ELF-1 (cell line): ENCODE measurements at regions not wholly inside any gene's neighbourhood (a gene's known extent, or its start where the extent isn't known, plus 50 kb on each side); places are given as distances from the start of the nearest gene placed in this dataset.
"Not testable (repeated sequence)": the region's sequence is repeated elsewhere in the genome, so short reads cannot be mapped to it uniquely, and the experiment has no call there.

ENCODE experiments used
- DNase-seq: peaks from one replicate; pipeline ENCODE4 v3.0.0-alpha.2; 2016; ENCODE audit warnings: low read depth, low spot score

DNA sequence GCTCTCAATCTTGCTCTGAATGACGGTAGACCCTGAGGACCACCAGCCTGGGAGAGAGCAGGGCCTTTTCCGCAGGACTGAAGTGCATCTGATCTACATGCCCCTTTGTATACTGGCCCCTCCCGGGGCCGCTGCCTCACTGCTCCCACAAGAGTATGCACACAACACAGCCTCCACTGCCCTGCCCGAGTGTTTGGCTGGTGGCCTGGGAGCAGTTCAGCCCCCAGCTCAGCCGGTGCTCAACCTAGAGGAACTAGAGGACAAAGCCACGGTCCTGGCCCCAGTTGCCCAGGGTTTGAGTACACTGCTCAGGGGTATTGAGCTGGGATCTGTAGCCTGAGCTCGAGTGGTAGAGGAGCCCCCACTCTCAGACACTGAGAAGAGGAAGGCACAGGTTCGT, 118.9 kb upstream of the CAB39 start:
- no peak for DNase-seq

DNA sequence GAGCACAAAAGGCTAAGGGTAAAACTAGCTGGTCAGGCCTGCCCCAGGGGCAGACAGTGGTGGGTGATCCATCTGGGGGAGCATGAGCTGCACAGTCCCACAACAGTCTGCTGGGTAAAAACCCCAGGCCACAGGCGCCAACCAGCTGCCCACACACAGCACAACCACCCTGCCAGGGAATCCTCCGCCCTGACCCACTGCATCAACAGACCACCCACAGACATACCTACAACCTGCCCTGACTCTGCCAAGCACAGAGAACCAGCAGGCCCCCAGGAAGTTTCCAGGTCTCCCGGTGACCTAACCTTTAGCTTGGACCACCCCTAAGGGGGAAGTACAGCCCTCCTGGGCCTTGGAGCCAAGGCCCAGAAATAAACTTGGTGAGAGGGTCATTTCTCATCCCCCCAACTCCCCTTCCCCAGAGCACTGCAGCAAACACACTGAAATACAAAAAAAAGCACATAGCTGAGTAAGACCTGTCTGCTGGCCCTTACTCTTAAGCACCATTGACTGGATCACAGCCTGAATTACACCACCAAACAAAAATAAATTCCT, 118.3 kb upstream of the CAB39 start:
- DNase-seq: no peak

DNA sequence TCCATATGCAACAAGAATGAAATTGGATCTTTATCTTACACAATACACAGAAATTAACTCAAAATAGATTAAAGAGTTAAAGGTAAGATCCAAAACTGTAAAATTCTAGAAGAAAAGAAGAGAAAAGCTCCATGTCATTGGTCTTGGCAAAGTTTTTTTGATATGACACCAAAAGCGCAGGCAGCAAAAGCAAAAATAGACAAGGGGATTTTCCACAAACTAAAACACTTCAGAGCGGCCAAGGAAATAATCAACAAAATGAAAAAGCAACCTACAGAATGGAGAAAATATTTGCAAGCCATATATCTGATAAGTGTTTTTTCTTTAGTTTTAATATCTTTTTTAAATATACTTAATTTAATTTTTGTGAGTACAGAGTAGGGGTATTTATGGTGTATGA, 112.8 kb upstream of the CAB39 start:
- no peak for DNase-seq

DNA sequence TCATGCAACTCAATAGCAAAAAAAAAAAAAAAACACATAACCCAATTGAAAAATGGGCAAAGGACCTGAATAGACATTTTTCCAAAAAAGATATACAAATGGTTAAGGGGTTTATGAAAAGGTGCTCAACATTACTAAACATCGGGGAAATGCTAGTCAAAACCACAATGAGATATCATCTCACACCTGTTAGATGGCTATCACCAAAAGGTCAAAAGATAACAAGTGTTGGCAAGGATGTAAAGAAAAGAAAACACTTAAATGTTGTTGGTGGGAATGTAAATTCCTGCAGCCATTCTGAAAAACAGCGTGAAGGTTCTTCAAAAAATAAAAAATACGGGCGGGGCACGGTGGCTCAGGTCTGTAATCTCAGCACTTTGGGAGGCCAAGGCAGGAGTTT, 112.4 kb upstream of the CAB39 start:
- DNase-seq: no peak

DNA sequence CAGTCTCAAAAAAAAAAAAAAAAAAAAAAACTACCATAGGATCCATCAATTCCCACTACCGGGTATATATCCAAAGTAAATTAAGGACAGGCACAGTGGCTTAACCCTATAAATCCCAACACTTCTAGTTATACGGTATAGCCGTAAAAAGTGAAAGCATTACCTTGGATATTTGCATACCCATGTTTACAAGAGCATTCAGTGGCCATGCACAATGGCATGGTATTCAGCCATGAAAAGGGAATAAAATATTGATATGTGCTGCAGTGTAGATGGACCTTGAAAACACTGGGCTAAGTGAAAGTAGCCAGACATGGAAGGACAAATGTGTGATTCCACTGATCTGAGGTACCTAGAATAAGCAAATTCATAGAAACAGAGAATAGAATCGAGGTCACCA, 111.8 kb upstream of the CAB39 start:
- DNase-seq: no peak

DNA sequence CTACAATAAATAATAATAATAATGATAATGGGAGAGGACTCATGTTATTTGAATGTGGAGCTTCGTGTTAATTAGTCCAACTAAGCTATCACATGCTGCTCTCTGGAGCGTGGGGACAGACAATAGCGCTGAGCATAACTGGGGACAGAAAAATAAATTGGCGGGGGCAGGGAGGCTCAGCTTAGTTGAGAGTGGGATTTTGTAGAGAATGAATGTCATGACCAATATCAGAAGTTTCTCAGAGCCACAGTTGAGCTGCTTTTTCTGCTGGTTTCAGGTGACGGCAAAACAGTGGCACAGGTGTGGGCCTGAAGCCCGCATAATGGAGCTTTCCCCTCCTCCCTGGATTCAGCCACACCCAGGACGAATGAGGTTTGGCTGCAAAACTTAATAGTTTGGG, 111.1 kb upstream of the CAB39 start:
- no peak for DNase-seq

DNA sequence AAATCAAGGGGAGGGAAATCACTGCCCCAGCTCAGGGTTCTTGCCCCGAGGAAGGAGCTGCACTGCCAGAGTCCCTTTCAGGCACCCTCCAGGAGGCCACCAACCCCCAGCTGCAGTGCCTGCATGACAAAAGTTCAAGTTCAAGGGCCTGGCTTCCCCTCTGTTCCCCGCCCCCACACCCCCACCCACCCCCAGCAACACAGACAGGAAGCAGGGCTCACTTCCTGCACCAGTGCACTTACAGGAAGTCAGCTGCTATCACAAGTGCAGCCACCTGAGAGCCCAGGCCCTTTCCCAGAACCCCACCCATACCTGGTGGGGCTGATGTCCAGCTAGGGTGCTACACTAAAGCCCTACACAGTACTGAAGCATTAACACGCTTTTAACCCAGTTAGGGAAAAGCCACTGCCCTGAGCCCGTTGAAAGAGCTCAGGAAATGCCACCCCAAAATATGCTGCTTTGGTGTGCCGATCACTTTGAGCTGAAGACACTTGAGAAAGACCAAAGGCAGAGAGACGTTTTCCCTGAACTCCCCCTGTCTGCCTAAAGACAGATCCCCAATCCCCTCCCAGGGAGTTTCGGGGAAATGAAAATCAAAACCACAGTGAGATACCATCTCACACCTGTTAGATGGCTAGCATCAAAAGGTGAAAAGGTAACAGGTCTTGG, 109.9 kb upstream of the CAB39 start:
- DNase-seq: no peak

DNA sequence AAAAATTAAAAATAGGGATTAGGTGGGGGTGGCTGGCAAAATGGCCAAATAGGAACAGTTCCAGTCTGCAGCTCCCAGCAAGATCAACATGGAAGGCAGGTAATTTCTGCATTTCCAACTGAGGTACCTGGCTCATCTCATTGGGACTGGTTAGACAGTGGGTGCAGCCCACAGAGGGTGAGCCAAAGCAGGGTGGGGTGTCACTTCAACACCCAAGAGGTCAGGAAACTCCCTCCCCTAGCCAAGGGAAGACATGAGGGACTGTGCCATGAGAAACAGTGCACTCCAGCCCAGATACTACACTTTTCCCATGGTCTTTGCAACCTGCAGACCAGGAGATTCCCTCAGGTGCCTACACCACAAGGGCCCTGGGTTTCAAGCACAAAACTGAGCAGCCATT, 109.3 kb upstream of the CAB39 start:
- not testable (repeated sequence) for DNase-seq

DNA sequence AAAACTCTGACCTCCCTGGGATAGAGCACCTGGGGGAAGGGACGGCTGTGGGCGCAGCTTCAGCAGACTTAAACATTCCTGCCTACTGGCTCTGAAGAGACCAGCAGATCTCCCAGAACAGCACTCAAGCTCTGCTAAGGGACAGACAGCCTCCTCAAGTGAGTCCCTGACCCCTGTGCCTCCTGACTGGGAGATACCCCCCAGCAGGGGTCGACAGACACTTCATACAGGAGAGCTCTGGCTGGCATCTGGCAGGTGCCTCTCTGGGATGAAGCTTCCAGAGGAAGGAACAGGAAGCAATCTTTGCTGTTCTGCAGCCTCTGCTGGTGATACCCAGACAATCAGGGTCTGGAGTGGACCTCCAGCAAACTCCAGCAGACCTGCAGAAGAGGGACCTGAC, 108.5 kb upstream of the CAB39 start:
- DNase-seq: not testable (repeated sequence)

DNA sequence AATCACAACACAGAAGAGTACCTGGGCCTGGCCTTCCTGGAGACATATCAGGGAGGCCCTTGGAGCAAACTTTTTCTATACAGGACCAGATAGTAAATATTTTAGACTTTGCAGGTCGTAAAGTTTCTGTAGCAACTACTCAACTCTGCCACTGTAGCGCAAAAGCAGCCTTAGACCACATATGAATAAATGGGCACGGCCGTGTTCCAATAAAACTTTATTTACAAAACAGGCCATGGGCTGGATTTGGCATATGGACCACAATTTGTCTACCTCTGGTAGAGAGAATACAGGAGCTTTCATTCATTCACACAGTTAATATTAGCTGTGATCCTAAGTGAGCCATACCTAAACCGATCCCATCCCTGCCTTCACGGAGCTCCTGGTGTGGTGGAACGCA, 98.6 kb upstream of the CAB39 start:
- DNase-seq: no peak

DNA sequence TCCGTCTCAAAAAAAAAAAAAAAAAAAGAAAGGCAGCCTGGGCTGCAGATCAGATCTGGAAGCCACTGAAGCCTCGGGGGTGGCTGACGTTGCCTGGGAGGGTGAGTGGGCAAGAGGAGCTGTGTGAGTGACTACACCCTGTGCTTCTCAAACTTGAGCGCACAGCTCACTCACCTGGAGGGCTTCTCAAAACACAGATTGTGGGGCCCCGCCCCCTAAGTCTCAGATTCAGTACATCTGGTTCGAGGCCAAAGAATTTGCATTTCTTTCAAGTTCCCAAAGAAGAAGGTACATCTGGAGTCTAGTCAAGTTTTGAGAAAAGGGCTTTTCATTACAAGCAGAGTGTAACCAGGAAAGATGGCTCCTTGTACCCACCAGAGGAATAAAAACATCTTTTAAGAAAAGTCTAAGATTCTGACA, 97.7 kb upstream of the CAB39 start:
- DNase-seq: peak; percentile 18

DNA sequence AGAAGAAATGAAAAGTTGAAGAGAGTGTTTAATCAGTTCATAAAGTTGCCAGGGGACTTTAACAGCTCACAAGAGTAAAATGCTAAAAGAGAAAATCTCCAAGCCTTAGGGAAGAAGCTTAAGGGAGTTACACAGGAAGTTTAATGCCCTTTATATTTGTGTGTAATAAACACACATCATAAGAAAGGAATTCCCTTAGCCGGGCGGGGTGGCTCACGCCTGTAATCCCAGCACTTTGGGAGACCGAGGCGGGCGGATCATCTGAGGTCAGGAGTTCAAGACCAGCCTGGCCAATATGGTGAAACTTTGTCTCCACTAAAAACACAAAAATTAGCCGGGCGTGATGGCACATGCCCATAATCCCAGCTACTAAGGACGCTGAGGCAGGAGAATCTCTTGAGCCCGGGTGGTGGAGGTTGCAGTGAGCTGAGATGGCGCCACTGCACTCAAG, 95.4 kb upstream of the CAB39 start:
- DNase-seq: not testable (repeated sequence)

DNA sequence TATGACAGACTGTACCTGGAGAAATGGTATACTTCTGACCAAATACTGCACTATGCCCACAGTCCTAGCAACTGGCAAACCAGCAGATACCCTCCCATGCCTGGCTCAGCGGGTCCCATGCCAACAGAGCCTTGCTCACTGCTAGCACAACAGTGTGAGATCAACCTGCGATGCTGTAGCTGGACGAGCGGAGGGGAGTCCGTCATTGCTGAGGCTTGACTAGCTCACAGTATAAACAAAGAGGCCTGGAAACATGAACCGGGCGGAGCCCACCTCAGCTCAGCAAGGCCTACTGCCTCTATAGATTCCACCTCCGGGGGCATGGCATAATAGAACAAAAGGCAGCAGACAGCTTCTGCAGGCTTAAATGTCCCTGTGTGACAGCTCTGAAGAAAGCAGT, 93.2 kb upstream of the CAB39 start:
- DNase-seq: no peak

DNA sequence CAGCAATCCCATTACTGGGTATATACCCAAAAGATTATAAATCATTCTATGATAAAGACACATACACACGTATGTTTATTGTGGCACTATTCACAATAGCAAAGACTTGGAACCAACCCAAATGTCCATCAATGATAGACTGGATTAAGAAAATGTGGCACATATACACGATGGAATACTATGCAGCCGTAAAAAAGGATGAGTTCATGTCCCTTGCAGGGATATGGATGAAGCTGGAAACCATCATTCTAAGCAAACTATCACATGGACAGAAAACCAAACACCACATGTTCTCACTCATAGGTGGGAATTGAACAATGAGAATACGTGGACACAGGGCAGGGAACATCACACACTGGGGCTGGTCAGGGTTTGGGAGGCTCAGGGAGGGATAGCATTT, 87.4 kb upstream of the CAB39 start:
- not testable (repeated sequence) for DNase-seq

DNA sequence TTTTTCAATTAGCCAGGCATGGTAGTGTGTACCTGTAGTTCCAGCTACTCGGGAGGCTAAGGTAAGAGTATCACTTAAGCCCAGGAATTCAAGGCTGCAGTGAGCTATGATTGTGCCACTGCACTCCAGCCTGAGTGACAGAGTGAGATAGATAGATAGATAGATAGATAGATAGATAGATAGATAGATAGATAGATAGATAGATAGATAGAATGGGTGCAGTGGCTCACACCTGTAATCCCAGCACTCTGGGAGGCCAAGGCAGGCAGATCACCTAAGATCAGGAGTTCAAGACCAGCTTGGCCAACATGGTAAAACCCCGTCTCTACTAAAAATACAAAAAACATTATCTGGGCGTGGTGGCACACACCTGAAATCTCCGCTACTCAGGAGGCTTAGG, 85.6 kb upstream of the CAB39 start:
- DNase-seq: not testable (repeated sequence)

DNA sequence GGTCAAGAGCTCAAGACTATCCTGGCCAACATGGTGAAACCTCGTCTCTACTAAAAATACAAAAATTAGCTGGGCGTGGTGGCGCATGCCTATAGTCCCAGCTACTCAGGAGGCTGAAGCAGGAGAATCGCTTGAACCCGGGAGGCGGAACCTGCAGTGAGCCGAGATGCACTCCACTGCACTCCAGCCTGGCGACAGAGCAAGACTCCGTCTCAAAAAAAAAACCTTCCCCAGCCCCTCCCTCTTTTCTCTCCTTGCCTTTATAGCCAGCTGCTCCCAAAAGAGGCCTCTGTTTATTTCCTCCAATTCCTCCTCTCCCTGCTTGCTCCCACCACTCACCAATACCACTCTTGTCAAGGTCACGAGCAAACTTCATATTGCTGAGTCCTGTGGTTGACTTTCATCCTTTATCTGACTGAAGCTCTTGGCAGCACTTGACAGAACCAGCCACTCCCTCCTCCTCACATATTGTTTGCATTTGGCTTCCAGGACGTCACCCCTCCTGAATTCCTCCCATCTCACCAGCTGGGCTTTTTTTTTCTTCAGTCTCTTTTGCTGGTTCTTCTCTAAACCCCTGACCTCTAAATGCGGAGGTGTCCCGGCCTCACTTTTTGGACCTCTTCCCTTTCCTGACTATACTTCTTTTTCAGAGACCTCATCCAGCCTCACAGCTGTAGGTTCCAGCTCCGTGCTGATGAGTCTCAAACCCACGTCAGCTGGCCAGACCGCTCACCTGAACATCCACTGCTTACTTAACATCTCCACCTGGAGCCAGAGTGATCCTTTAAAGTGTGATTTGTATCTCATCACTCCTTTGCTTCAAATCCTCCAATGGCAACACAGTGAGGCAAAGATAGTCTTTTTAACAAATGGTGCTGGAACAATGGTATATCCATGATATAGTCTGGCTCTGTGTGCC, 84.6 kb upstream of the CAB39 start:
- no peak for DNase-seq

DNA sequence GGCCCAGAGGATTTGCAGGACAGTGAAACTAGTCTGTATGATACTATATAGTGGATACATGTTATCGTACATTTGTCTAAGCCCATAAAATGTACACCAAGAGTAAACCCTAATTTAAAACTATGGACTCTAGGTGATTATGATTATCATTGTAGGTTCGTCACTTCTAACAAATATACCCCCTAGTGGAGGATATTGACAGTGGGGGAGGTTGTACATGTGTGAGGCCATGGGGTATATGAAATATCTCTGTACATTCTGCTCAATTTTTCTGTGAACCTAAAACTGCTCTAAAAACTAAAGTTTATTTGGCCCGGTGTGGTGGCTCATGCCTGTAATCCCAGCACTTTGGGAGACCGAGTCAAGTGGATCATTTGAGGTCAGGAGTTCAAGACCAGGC, 81.2 kb upstream of the CAB39 start:
- no peak for DNase-seq

DNA sequence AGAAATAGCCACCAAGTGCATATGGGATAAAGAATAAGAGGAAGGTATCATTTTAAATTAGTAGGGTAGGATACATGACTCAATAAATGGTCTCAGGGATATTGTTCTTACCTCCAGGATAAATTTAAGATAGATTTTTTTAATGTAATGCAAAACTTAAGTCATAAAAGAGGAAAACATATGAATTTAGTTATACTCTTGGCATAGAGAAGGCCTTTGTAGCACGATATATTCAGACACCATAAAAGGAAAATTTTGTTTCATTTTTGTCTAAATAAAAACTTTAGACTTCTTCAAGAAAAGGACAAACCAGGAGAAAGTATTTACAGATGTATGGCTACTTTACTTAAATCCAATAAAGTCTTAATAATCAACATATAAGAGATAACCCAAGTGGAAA, 78.5 kb upstream of the CAB39 start:
- DNase-seq: no peak

DNA sequence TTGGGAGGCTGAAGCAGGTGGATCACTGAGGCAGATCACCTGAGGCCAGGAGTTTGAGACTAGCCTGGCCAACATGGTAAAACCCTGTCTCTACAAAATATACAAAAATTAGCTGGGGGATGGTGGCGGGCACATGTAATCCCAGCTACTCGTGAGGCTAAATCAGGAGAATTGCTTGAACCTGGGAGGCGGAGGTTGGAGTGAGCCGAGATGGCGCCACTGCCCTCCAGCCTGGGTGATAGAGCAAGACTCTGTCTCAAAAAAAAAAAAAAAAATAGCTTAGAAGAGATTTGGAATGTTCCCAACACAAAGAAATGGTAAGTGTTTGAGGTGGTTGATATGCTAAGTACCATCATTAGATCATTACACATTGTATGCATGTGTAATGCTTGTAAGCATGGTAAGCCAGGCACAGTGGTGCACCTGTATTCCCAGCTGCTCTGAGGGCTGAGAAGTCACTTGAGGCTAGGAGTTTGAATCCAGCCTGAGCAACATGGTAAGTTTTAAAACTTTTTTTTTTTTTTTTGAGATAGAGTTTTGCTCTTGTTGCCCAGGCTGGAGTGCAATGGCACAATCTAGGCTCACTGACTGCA, 77.8 kb upstream of the CAB39 start:
- DNase-seq: not testable (repeated sequence)

DNA sequence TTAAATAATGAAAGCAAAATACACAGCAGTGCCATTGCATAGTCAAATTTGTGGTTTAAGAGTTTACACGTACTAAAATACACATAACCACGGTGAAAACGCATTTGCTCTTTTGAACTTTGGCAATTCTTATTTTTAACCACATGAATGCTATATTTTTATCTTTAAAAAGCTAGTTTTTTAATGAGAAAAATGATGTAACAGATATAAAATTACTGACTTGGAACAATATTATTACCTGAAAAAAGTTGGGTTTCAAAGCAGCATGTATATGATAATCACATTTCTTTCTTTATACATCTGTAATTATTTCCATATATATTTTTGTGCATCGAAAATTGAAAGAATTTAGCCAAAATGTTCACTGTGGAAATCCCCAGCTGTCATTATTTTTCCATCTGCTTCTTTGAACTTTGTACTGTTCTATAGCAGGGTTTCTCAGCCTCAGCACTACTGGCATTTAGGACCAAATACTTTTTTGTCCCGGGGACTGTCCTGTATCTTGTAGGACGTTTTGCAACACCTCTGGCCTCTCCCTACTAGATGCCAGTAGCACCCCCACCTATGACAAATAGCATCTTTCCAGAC, 75.9 kb upstream of the CAB39 start:
- no peak for DNase-seq

DNA sequence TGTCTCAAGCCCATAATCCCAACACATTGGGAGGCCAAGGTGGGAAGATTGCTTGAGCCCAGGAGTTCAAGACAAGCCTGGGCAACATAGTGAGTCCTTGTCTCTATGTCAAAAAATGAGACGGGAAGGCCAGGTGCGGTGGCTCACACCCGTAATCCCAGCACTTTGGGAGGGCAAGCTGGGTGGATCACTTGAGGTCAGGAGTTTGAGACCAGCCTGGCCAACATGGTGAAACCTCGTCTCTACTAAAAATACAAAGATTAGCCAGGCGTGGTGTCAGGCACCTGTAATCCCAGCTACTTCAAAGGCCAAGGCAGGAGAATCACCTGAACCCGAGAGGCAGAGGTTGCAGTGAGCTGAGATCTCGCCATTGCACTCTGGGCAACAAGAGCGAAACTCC, 75.2 kb upstream of the CAB39 start:
- DNase-seq: not testable (repeated sequence)

DNA sequence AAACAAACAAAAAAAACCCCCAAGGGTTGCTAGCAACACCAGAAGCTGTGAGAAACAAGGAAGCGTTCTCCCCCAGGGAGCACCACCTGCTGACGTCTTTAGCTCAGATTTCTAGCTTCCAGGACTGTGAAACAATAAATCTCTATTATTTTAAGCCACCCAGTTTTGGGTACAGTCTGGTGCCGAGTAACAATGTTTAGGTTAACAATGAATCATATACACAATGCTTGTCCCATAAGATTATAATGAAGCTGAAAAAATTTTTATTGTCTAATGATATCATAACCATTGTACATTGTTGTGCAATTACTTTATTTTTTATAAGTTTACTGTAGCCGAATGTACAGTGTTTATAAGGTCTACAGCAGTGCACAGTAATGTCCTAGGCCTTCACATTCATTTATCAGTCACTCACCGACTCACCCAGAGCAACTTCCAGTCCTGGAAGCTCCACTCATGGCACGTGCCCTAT, 72.1 kb upstream of the CAB39 start:
- DNase-seq: no peak
